GM12875 (cell line): ENCODE measurements at regions not wholly inside any gene's neighbourhood (a gene's known extent, or its start where the extent isn't known, plus 50 kb on each side); places are given as distances from the start of the nearest gene placed in this dataset.

Experiments used
- H3K4me3 ChIP-seq: one replicate; pipeline ENCODE4 v1.5.1; 2011; ENCODE audit warnings: low read depth, low read length, control low read depth
- TF ChIP-seq, protein P1 (sequence below): IDR thresholded peaks from 2 replicates; pipeline ENCODE4 v1.5.1; 2011; ENCODE audit warnings: low read depth, mild to moderate bottlenecking, control low read depth, inconsistent platforms, low read length, moderate library complexity, borderline replicate concordance; ENCODE audit not compliant: insufficient read depth

DNA sequence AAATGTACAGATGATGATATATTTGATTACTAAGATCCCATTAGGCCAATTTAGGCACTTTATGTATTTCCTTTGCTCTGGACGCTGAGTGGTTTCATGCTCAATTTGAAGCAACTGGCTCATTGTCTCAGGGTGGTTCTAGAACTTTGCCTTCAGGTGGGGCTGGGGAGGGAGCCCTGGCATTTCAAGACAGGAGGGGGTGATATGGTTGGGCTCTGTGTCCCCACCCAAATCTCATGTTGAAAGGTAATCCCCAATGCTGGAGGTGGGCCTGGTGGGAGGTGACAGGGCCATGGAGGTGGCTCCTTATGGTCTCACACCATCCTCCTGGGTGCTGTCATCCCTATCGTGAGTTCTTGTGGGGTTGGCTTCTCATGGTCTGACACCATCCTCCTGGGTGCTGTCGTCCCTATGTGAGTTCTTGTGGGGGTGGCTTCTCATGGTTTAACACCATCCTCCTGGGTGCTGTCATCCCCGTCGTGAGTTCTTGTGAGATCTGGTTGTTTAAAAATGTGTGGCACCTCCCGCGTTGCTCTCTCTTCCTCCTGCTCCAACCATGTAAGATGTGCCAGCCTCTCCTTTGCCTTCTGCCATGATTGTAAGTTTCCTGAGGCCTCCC, 151.5 kb upstream of the KLF6 start:
- TF ChIP-seq, protein P1, sequence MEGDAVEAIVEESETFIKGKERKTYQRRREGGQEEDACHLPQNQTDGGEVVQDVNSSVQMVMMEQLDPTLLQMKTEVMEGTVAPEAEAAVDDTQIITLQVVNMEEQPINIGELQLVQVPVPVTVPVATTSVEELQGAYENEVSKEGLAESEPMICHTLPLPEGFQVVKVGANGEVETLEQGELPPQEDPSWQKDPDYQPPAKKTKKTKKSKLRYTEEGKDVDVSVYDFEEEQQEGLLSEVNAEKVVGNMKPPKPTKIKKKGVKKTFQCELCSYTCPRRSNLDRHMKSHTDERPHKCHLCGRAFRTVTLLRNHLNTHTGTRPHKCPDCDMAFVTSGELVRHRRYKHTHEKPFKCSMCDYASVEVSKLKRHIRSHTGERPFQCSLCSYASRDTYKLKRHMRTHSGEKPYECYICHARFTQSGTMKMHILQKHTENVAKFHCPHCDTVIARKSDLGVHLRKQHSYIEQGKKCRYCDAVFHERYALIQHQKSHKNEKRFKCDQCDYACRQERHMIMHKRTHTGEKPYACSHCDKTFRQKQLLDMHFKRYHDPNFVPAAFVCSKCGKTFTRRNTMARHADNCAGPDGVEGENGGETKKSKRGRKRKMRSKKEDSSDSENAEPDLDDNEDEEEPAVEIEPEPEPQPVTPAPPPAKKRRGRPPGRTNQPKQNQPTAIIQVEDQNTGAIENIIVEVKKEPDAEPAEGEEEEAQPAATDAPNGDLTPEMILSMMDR: no peak
- no peak overlapping the region for H3K4me3 ChIP-seq

GRCh38 chr10:3935933-3936359, 150.9 kb upstream of the KLF6 start:
- TF ChIP-seq, protein P1: no peak
- no peak overlapping the region for H3K4me3 ChIP-seq

DNA sequence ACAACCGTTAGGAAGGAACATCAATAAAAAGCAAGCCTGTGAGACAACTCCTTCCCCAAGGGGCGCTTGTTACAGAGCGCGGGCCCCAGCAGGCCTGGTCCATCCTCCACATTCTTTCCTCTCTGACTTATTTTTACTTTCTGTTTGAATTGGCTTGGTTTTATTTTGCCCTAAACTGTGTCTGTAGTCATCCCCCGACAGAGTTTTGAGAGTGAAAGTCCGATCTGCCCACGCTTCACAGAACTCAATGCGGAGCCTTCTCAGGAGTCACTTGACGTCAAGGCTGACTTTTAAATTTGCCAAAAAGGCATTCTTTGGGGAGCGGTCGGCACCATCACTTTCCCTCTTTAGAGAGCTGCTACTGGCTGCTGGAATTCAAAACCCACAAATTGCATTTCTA, 150.1 kb upstream of the KLF6 start:
- TF ChIP-seq, protein P1: 0 out of 2 replicates have a peak, but pooled peaks have one; percentile 11
- H3K4me3 ChIP-seq: no peak overlapping the region

- TF ChIP-seq, protein P1: no peak
- H3K4me3 ChIP-seq: no peak overlapping the region
Observed at GRCh38 chr10:3933733-3934132, 148.7 kb upstream of the KLF6 start.

- no peak overlapping the region for H3K4me3 ChIP-seq
- TF ChIP-seq, protein P1: no peak
Observed at GRCh38 chr10:3932597-3933375, 147.8 kb upstream of the KLF6 start.

DNA sequence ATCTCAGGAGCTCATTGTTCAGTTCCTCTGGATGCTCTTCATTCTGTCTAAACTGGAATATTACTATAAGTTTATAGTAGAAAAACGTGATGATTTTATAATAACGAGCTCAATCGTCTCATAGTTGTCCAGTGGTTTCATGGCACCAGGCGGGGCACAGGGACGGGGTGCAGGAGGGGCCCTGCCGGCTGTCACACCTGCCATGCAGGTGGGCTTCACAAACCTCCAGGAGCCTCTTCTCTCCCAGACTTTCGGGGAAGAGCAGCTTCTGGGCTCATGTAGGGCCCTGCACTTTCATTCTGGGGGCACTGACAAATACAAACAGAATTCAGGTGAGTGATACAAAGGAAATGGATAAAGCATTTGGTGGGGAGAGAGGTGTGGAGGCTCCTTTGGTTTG, 146.9 kb upstream of the KLF6 start:
- TF ChIP-seq, protein P1: no peak
- no peak overlapping the region for H3K4me3 ChIP-seq

DNA sequence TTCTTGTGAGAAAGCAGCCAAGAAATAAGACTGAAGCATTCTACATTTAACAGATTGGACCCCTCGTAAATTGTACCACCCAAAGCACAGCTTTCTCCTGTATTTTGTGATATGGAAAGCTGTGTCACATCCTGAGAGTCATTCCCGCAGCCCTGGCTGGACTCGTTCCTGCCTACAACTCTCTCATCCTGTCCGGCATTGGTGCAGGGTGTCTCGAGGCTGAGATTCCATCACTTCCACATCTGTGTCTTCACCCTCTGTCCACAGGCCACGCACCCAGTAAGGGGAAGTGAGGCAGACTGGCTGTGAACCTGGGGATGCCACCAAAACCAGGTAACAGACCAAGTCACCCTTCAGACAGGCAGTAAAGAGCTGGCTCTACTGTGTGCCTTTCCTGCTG, 146.2 kb upstream of the KLF6 start:
- TF ChIP-seq, protein P1: no peak
- no peak overlapping the region for H3K4me3 ChIP-seq
